ENCODE measurements at regions not wholly inside any gene's neighbourhood (a gene's known extent, or its start where the extent isn't known, plus 50 kb on each side); places are given as distances from the start of the nearest gene placed in this dataset.

DNA sequence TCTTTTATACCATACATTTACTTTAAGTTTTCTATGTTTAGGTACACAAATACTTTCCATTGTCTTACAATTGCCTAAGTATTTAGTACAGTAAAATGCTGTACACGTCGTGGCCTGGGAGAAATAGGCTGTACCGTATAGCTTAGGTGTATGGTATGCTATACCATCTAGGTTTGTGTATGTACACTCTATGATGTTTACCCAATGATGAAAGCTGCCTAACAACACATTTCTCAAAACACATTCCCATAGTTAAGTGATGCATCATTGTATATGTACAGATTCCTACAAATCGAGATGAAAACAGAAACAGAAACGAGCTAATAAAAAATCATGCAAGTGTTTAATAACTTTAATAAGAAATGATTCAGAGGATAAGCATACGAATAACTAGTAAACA, 51.6 kb downstream of the SPANXA2 start:
- no peak for DNase-seq

DNA sequence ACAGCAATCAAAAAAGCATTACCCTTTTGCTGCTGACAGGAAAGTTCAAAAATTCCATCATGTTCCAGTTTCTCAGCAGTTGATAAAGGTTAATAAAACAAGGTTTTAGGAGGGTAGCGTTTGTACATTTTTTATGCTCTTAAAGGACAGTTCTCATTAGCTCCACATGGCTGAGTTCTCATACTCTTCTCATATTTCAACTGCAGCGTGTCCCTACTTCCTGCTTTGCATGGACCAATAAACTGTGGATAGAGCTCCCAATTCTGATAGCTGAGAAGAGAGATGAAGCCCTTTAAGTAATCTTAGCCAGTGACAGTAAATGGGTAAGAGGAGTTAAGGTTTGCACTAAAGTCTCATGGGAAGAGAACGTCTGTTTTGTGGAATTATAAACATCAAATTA, 53.5 kb downstream of the SPANXA2 start:
- DNase-seq, result peak; percentile 2 to 32 (median 5)
